ENCODE measurements at regions not wholly inside any gene's neighbourhood (a gene's known extent, or its start where the extent isn't known, plus 50 kb on each side); places are given as distances from the start of the nearest gene placed in this dataset.

GRCh38 chr3:34141841-34142337, 343.5 kb downstream of the PDCD6IP start:
- Histone ChIP-seq H3K27ac (ENCODE audit: low read length) (no peak overlapping the region), H3K9me3 (ENCODE audit: control insufficient read depth, insufficient read depth, low read depth, low read length) (no peaks in the 10 kb centered on the region), H3K27me3 (ENCODE audit: control insufficient read depth, insufficient read depth, low read length) (no peaks in the 10 kb centered on the region), H3K4me1 (ENCODE audit: control insufficient read depth, insufficient read depth, low read length) (no peaks in the 10 kb centered on the region), H3K4me3 (ENCODE audit: low read depth in 2 of 2, low read length in 2 of 2) (no peak overlapping the region), H3K36me3 (ENCODE audit: control insufficient read depth, insufficient read depth, low read length) (no peaks in the 10 kb centered on the region)
- intact Hi-C loops (cut with micrococcal nuclease; ENCODE audit: unreplicated experiment) (no loop called here), in situ Hi-C loops (cut with HindIII; ENCODE audit: low pct_unique_long_range_greater_than_20kb, low sequenced_read_pairs) (no loop called here)
- BruUV-seq (replicated peaks) = no TSS peak
- ATAC-seq = no peak
- TF ChIP-seq REST (IDR thresholded peaks at IDR 0.05; ENCODE audit: insufficient read depth in 1 of 2, low read depth in 2 of 2, low read length in 1 of 2) (no peak), CTCF (IDR thresholded peaks at IDR 0.05) (no peak), SIN3A (IDR thresholded peaks at IDR 0.05; ENCODE audit: borderline replicate concordance, insufficient read depth, low read depth, low read length) (no peak), POLR2AphosphoS5 (IDR thresholded peaks at IDR 0.05; ENCODE audit: low read depth, low read length) (no peak), TCF7L2 (IDR thresholded peaks at IDR 0.05; ENCODE audit: low read depth, low read length) (no peak)
- POLR2A ChIA-PET = no interaction called here
- CTCF ChIA-PET = no interaction called here
- DNase-seq (ENCODE audit: low read depth, low spot score) = no peak

DNA sequence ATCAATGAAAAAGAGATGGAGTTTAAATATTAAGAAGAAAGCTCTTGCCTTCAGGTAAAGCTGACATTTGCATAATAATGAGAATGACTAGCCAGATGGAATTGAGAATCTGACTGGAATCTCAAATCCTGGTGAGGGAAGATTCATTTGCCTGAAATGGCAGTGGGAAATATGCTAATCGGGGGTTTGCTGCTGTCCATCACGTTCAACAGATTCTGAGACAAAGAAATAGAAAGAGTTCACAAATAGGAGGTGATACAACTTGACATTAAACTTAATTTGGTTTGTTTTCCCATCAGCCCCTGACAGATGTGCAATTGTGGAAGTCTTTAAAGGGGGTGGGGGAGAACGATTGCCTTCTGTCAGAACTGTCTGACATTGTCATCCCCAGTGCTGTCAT, 347.4 kb downstream of the PDCD6IP start:
- H3K36me3 ChIP-seq (ENCODE audit: control insufficient read depth, insufficient read depth, low read length) = no peaks in the 10 kb centered on the region
- in situ Hi-C loops (cut with HindIII; ENCODE audit: low pct_unique_long_range_greater_than_20kb, low sequenced_read_pairs) = no loop called here
- BruUV-seq (replicated peaks) = no TSS peak
- TF ChIP-seq POLR2AphosphoS5 (IDR thresholded peaks at IDR 0.05; ENCODE audit: low read depth, low read length) = no peak
- TF ChIP-seq CTCF (IDR thresholded peaks at IDR 0.05) = no peak
- TF ChIP-seq SIN3A (IDR thresholded peaks at IDR 0.05; ENCODE audit: borderline replicate concordance, insufficient read depth, low read depth, low read length) = no peak
- no peaks in the 10 kb centered on the region for H3K4me1 ChIP-seq (ENCODE audit: control insufficient read depth, insufficient read depth, low read length)
- POLR2A ChIA-PET = no interaction called here
- no peak for ATAC-seq
- intact Hi-C loops (cut with micrococcal nuclease; ENCODE audit: unreplicated experiment) = no loop called here
- CTCF ChIA-PET = no interaction called here
- DNase-seq (ENCODE audit: low read depth, low spot score) = no peak
- no peak overlapping the region for H3K4me3 ChIP-seq (ENCODE audit: low read depth in 2 of 2, low read length in 2 of 2)
- no peaks in the 10 kb centered on the region for H3K27me3 ChIP-seq (ENCODE audit: control insufficient read depth, insufficient read depth, low read length)
- H3K27ac ChIP-seq (ENCODE audit: low read length) = no peak overlapping the region
- H3K9me3 ChIP-seq (ENCODE audit: control insufficient read depth, insufficient read depth, low read depth, low read length) = no peaks in the 10 kb centered on the region
